Stimulated activated CD4-positive, alpha-beta T cell treated with anti-CD3 and anti-CD28 coated beads, Interleukin-1b, Interleukin-23, amount 100 ng/mL, for 1 hour (primary cell): ENCODE measurements at regions not wholly inside any gene's neighbourhood (a gene's known extent, or its start where the extent isn't known, plus 50 kb on each side); places are given as distances from the start of the nearest gene placed in this dataset.

Experiments used
- DNase-seq, 2 donors: peaks; one replicate each; pipeline ENCODE4 v3.0.0-alpha.2; 2020; ENCODE audit warnings: low read depth in 2 of 2

GRCh38 chr11:28482666-28483065 is 374.5 kb downstream of the METTL15 start:
- no peak for DNase-seq

- DNase-seq = no peak
These were observed 373.7 kb downstream of the METTL15 start for GRCh38 chr11:28481616-28482480.

GRCh38 chr11:28480406-28480805 is 372.2 kb downstream of the METTL15 start:
- no peak for DNase-seq

- no peak for DNase-seq
These were observed 368.7 kb downstream of the METTL15 start for GRCh38 chr11:28476864-28477263.

- DNase-seq = no peak
These were observed 367.9 kb downstream of the METTL15 start for GRCh38 chr11:28476049-28476448.

GRCh38 chr11:28472904-28473303 is 364.7 kb downstream of the METTL15 start:
- no peak for DNase-seq

- DNase-seq = no peak
These were observed 363.3 kb downstream of the METTL15 start for GRCh38 chr11:28471537-28471936.

- no peak for DNase-seq
These were observed 362.0 kb downstream of the METTL15 start for GRCh38 chr11:28470180-28470579.

GRCh38 chr11:28466506-28466905 is 358.3 kb downstream of the METTL15 start:
- no peak for DNase-seq

- DNase-seq = no peak
These were observed 356.2 kb downstream of the METTL15 start for GRCh38 chr11:28464252-28464867.

- no peak for DNase-seq
These were observed 355.6 kb downstream of the METTL15 start for GRCh38 chr11:28463826-28464225.

GRCh38 chr11:28461846-28462245 is 353.7 kb downstream of the METTL15 start:
- no peak for DNase-seq

GRCh38 chr11:28461338-28461737 is 353.1 kb downstream of the METTL15 start:
- no peak for DNase-seq

- DNase-seq = no peak
These were observed 352.2 kb downstream of the METTL15 start for GRCh38 chr11:28460348-28460747.

- no peak for DNase-seq
These were observed 351.7 kb downstream of the METTL15 start for GRCh38 chr11:28459912-28460311.

GRCh38 chr11:28457481-28458065 is 349.4 kb downstream of the METTL15 start:
- no peak for DNase-seq

GRCh38 chr11:28448186-28448585 is 340.0 kb downstream of the METTL15 start:
- no peak for DNase-seq

GRCh38 chr11:28447226-28447625 is 339.0 kb downstream of the METTL15 start:
- DNase-seq = no peak

- no peak for DNase-seq
These were observed 333.9 kb downstream of the METTL15 start for GRCh38 chr11:28442131-28442530.

- no peak for DNase-seq
These were observed 331.2 kb downstream of the METTL15 start for GRCh38 chr11:28439403-28439802.

GRCh38 chr11:28420099-28420498 is 311.9 kb downstream of the METTL15 start:
- no peak for DNase-seq

GRCh38 chr11:28417601-28418323 is 309.6 kb downstream of the METTL15 start:
- DNase-seq = no peak
